Trophoblast cell (in vitro differentiated cells and primary cell): ENCODE measurements at regions not wholly inside any gene's neighbourhood (a gene's known extent, or its start where the extent isn't known, plus 50 kb on each side); places are given as distances from the start of the nearest gene placed in this dataset.

Experiments used
- DNase-seq, 2 donors: peaks; one replicate each; pipeline ENCODE4 v3.0.0-alpha.2; 2016
- H2AFZ ChIP-seq: 2 replicates; pipeline ENCODE4 v1.6.1; 2013; ENCODE audit warnings: low read length, moderate library complexity, mild to moderate bottlenecking; ENCODE audit not compliant: insufficient read depth, poor library complexity
- H2AK5ac ChIP-seq: 2 replicates; pipeline ENCODE4 v1.6.1; 2013; ENCODE audit warnings: mild to moderate bottlenecking, low read length
- H2BK120ac ChIP-seq: 2 replicates; pipeline ENCODE4 v1.6.1; 2013; ENCODE audit warnings: low read length, mild to moderate bottlenecking, moderate library complexity; ENCODE audit not compliant: insufficient read depth, poor library complexity
- H2BK12ac ChIP-seq: 2 replicates; pipeline ENCODE4 v1.6.1; 2013; ENCODE audit warnings: mild to moderate bottlenecking, low read length, moderate library complexity
- H2BK5ac ChIP-seq: 2 replicates; pipeline ENCODE4 v1.6.1; 2013; ENCODE audit warnings: low read length, low read depth, moderate library complexity, mild to moderate bottlenecking; ENCODE audit not compliant: poor library complexity
- H3K14ac ChIP-seq: 2 replicates; pipeline ENCODE4 v1.6.1; 2013; ENCODE audit warnings: mild to moderate bottlenecking, low read length
- H3K18ac ChIP-seq: 2 replicates; pipeline ENCODE4 v1.6.1; 2013; ENCODE audit warnings: mild to moderate bottlenecking, low read length
- H3K23ac ChIP-seq: 2 replicates; pipeline ENCODE4 v1.6.1; 2013; ENCODE audit warnings: low read length
- H3K27ac ChIP-seq: 2 replicates; pipeline ENCODE4 v1.5.1; 2013; ENCODE audit warnings: low read depth, mild to moderate bottlenecking, inconsistent platforms, low read length, moderate library complexity
- H3K27me3 ChIP-seq: 2 replicates; pipeline ENCODE4 v1.6.1; 2013; ENCODE audit warnings: inconsistent platforms, mild to moderate bottlenecking, low read length, moderate library complexity; ENCODE audit not compliant: insufficient read depth
- H3K36me3 ChIP-seq, 2 experiments: 1 replicate in 1 of 2; 2 replicates in 1 of 2; pipeline ENCODE4 v1.6.1; 2013; ENCODE audit warnings: low read length in 2 of 2, mild to moderate bottlenecking in 2 of 2, moderate library complexity in 1 of 2; ENCODE audit not compliant: insufficient read depth in 2 of 2, control insufficient read depth in 1 of 2
- H3K4ac ChIP-seq: 2 replicates; pipeline ENCODE4 v1.6.1; 2013; ENCODE audit warnings: low read depth, mild to moderate bottlenecking, low read length, moderate library complexity
- H3K4me1 ChIP-seq, 2 experiments: 1 replicate in 1 of 2; 2 replicates in 1 of 2; pipeline ENCODE4 v1.6.1; 2013; ENCODE audit warnings: low read length in 2 of 2, mild to moderate bottlenecking in 2 of 2, moderate library complexity in 1 of 2; ENCODE audit not compliant: insufficient read depth in 2 of 2, control insufficient read depth in 1 of 2
- H3K4me2 ChIP-seq: 2 replicates; pipeline ENCODE4 v1.6.1; 2013; ENCODE audit warnings: inconsistent platforms, mild to moderate bottlenecking, low read length, moderate library complexity
- H3K4me3 ChIP-seq: 2 replicates; pipeline ENCODE4 v1.5.1; 2013; ENCODE audit warnings: mild to moderate bottlenecking, low read depth, low read length, inconsistent platforms
- H3K79me1 ChIP-seq: one replicate; pipeline ENCODE4 v1.6.1; 2013; ENCODE audit warnings: low read length
- H3K79me2 ChIP-seq: 2 replicates; pipeline ENCODE4 v1.6.1; 2013; ENCODE audit warnings: low read length, mild to moderate bottlenecking; ENCODE audit not compliant: control insufficient read depth, insufficient read depth, poor library complexity
- H3K9ac ChIP-seq: 2 replicates; pipeline ENCODE4 v1.6.1; 2013; ENCODE audit warnings: mild to moderate bottlenecking, low read length
- H3K9me3 ChIP-seq: 2 replicates; pipeline ENCODE4 v1.6.1; 2013; ENCODE audit warnings: low read depth, mild to moderate bottlenecking, control low read depth, inconsistent platforms, low read length; ENCODE audit not compliant: insufficient read depth
- H4K12ac ChIP-seq: 2 replicates; pipeline ENCODE4 v1.6.1; 2013; ENCODE audit warnings: low read depth, mild to moderate bottlenecking, low read length, moderate library complexity
- H4K8ac ChIP-seq: 2 replicates; pipeline ENCODE4 v1.6.1; 2013; ENCODE audit warnings: low read depth, mild to moderate bottlenecking, low read length, moderate library complexity
- H4K91ac ChIP-seq: one replicate; pipeline ENCODE4 v1.6.1; 2013; ENCODE audit warnings: low read depth, mild to moderate bottlenecking, low read length, moderate library complexity
- WGBS: extraction: QIAGEN DNeasy Blood & Tissue Kit; methylation state at CpG from one replicate; pipeline ENCODE4 v1.1.7; 2013; ENCODE audit warnings: missing lambda C conversion rate; ENCODE audit not compliant: insufficient read length, insufficient coverage; ENCODE audit errors: extremely low coverage; 5-methylcytosine and 5-hydroxymethylcytosine counted together

DNA sequence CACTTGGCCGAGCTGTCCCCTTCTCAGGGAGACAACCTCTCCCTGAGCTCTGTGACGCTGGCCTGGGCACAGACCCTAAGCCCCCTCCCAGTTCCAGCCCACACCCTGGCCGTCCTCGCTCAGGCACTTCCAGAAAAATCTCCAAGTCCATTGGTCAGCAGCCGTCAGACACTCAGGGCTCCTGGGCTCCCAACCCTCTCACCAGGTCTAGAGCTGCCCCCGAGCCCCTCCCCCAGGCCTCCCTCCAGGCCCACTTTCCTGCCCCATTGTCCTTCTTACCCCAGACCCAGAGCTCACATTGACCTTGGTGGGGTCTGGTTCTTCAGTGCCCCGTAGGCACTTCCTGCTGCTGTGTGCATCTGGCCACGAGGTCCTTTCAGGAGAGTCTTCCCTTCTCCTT is 249.3 kb upstream of the RTL1 start:
- H3K79me2 ChIP-seq: no peaks in the 10 kb centered on the region
- H3K4me3 ChIP-seq: no peak overlapping the region
- no peak overlapping the region for H2BK120ac ChIP-seq
- no peak overlapping the region for H4K91ac ChIP-seq
- no peaks in the 10 kb centered on the region for H3K27me3 ChIP-seq
- peaks cover 5% of the 10 kb centered on the region for H3K9me3 ChIP-seq
- no peak overlapping the region for H3K4me2 ChIP-seq
- H2AFZ ChIP-seq: no peak overlapping the region
- no peak overlapping the region for H4K12ac ChIP-seq
- no peak overlapping the region for H3K4ac ChIP-seq
- no peak overlapping the region for H3K9ac ChIP-seq
- H3K18ac ChIP-seq: no peak overlapping the region
- no peak overlapping the region for H2BK5ac ChIP-seq
- DNase-seq: no peak
- H3K79me1 ChIP-seq: no peaks in the 10 kb centered on the region
- H2AK5ac ChIP-seq: no peak overlapping the region
- no peak overlapping the region for H3K14ac ChIP-seq
- H2BK12ac ChIP-seq: no peak overlapping the region
- H3K27ac ChIP-seq: no peak overlapping the region
- no CpG with 5 or more reads among the region's 8 CpGs for WGBS
- H3K23ac ChIP-seq: no peak overlapping the region
- H3K4me1 ChIP-seq: no peaks in the 10 kb centered on the region
- H4K8ac ChIP-seq: no peak overlapping the region
- H3K36me3 ChIP-seq: no peaks in the 10 kb centered on the region

DNA sequence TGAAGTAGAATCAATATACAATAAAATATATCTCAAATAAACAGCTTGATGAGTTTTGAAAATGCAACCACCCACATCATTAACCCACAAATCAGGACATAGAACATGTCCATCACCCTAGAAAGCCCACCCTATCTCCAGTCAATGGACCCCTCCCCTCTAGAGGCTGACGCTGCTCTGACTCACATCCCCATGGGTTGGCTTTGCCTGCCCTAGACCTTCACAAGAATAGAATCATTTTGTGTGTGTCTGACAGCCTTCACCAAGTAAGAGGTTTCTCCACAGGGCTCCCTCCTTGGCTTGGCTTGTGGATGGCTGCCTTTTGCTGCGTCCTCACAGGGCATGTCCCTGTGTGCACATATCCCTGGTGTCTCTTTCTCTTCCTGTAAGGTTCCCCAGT is 250.2 kb upstream of the RTL1 start:
- Histone ChIP-seq H3K79me2 (no peaks in the 10 kb centered on the region), H3K9me3 (peaks cover 5% of the 10 kb centered on the region), H2AK5ac (no peak overlapping the region), H3K4ac (no peak overlapping the region), H2AFZ (no peak overlapping the region), H3K4me3 (no peak overlapping the region), H3K14ac (no peak overlapping the region), H3K4me1 (no peaks in the 10 kb centered on the region), H2BK120ac (no peak overlapping the region), H3K18ac (no peak overlapping the region), H4K91ac (no peak overlapping the region), H4K12ac (no peak overlapping the region), H3K27me3 (no peaks in the 10 kb centered on the region), H4K8ac (no peak overlapping the region), H3K23ac (no peak overlapping the region), H3K9ac (no peak overlapping the region), H3K4me2 (no peak overlapping the region), H3K27ac (no peak overlapping the region), H2BK12ac (no peak overlapping the region), H3K36me3 (no peaks in the 10 kb centered on the region), H2BK5ac (no peak overlapping the region), H3K79me1 (no peaks in the 10 kb centered on the region)
- no CpG with 5 or more reads among the region's 2 CpGs for WGBS
- no peak for DNase-seq

DNA sequence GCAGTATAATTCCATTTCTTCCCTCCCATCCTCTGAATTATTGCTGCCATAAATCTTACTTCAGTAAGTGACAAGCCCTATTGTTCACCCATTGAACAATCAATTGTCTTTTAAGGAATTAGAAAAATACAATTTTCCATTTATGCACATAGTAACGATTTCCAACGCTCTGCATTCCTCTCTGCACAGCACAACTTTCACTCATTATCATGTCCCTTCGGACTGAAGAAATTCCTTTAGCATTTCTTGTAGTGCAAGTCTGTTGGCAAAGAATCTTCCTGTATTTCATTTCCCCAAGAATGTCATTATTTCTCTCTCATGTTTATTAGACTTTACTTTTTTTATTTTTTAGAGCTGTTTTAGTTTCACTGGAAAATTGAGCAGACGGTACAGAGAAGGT is 252.1 kb upstream of the RTL1 start:
- no peak overlapping the region for H2AK5ac ChIP-seq

DNA sequence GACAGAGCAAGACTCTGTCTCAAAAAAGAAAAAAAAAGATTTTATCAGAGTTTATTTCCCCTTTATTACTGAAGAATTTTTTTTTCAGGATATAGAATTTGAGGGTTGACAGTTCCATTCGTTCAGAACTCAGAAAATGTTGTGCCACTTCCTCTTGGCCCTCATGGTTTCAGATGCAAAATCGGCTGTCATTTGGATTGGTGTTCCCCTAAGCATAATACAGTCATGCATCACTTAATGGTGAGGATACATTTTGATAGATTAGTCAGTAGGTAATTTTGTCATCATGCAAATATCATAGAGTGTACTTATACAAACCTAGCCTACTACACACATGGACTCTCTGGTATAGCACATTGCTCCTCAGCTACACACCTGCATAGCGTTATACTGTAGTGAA is 263.9 kb upstream of the RTL1 start:
- Histone ChIP-seq H3K9me3 (no peaks in the 10 kb centered on the region), H3K79me1 (no peaks in the 10 kb centered on the region), H2BK120ac (no peak overlapping the region), H3K4me3 (no peak overlapping the region), H3K4me2 (no peak overlapping the region), H3K27ac (no peak overlapping the region), H2BK12ac (no peak overlapping the region), H3K14ac (no peak overlapping the region), H3K4me1 (no peaks in the 10 kb centered on the region), H3K79me2 (no peaks in the 10 kb centered on the region), H2AK5ac (no peak overlapping the region), H4K91ac (no peak overlapping the region), H3K4ac (no peak overlapping the region), H4K8ac (no peak overlapping the region), H3K23ac (no peak overlapping the region), H2BK5ac (no peak overlapping the region), H3K18ac (no peak overlapping the region), H3K9ac (no peak overlapping the region), H3K27me3 (no peaks in the 10 kb centered on the region), H3K36me3 (no peaks in the 10 kb centered on the region), H4K12ac (no peak overlapping the region), H2AFZ (no peak overlapping the region)
- DNase-seq: no peak
- WGBS: no CpG with 5 or more reads among the region's 3 CpGs

More for the DNA sequence above, 252.1 kb upstream of the RTL1 start:
- Histone ChIP-seq H3K9ac (no peak overlapping the region), H4K12ac (no peak overlapping the region), H2BK120ac (no peak overlapping the region), H3K18ac (no peak overlapping the region), H2BK5ac (no peak overlapping the region), H3K23ac (no peak overlapping the region), H3K27me3 (no peaks in the 10 kb centered on the region), H3K14ac (no peak overlapping the region), H3K4ac (no peak overlapping the region), H3K4me2 (no peak overlapping the region), H3K4me1 (no peaks in the 10 kb centered on the region), H4K8ac (no peak overlapping the region), H4K91ac (no peak overlapping the region), H3K9me3 (peaks cover 5% of the 10 kb centered on the region), H2BK12ac (no peak overlapping the region), H3K79me2 (no peaks in the 10 kb centered on the region), H3K36me3 (no peaks in the 10 kb centered on the region), H2AFZ (no peak overlapping the region), H3K79me1 (no peaks in the 10 kb centered on the region), H3K4me3 (no peak overlapping the region), H3K27ac (no peak overlapping the region)
- WGBS: no CpG with 5 or more reads among the region's 4 CpGs
- no peak for DNase-seq
